Ishikawa (cell line): ENCODE measurements at regions not wholly inside any gene's neighbourhood (a gene's known extent, or its start where the extent isn't known, plus 50 kb on each side); places are given as distances from the start of the nearest gene placed in this dataset.

ENCODE experiments used
- NFIC ChIP-seq: IDR thresholded peaks from 2 replicates; pipeline ENCODE4 v1.6.1; 2012
- RAD21 ChIP-seq: IDR thresholded peaks from 2 replicates; pipeline ENCODE4 v1.6.1; 2012; ENCODE audit warnings: low read depth
- TAF1 ChIP-seq: IDR thresholded peaks from 2 replicates; pipeline ENCODE4 v1.6.1; 2012; ENCODE audit warnings: low read depth, mild to moderate bottlenecking
- TCF12 ChIP-seq: IDR thresholded peaks from 2 replicates; pipeline ENCODE4 v1.6.1; 2012; ENCODE audit warnings: low read depth
- YY1 ChIP-seq: IDR thresholded peaks from 2 replicates; pipeline ENCODE4 v1.6.1; 2012; ENCODE audit warnings: low read depth
- ZBTB7A ChIP-seq: IDR thresholded peaks from 2 replicates; pipeline ENCODE4 v1.6.1; 2012; ENCODE audit warnings: low read depth
- TF ChIP-seq, protein P1 (sequence below): IDR thresholded peaks from 2 replicates; pipeline ENCODE4 v1.6.1; 2012

DNA sequence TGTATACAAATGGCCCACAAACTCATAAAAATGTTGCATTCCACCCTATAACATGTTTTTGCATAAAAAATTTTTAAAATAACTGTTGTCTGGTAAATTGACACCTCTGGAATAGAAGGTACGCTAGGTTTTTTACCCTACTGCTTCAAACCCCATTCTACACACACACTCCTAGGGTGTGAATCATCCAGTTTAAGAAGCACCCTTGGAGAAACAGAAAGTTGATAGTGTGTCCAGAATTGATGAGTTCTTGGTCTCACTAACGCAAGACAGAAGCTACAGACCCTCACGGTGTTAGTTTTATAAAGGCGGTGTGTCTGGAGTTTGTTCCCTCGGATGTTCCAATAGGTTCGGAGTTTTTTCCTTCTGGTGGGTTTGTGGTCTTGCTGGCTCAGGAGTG lies 158.5 kb downstream of the KLRB1 start:
- TF ChIP-seq TCF12 (no peak), TAF1 (no peak), YY1 (no peak), NFIC (no peak), RAD21 (no peak), ZBTB7A (no peak)
- TF ChIP-seq, protein P1, sequence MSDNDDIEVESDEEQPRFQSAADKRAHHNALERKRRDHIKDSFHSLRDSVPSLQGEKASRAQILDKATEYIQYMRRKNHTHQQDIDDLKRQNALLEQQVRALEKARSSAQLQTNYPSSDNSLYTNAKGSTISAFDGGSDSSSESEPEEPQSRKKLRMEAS, result no peak
